ENCODE measurements at regions not wholly inside any gene's neighbourhood (a gene's known extent, or its start where the extent isn't known, plus 50 kb on each side); places are given as distances from the start of the nearest gene placed in this dataset.

GRCh38 chr12:67430708-67431335 is 161.7 kb downstream of the CAND1 start:
- TF ChIP-seq EZH2 (IDR thresholded peaks at IDR 0.05) = no peak
- TF ChIP-seq POLR2AphosphoS5 (IDR thresholded peaks at IDR 0.05; ENCODE audit: borderline replicate concordance, low read depth, low read length) = no peak

Data from SK-N-MC (cell line).